LNCaP clone FGC (cell line): ENCODE measurements at regions not wholly inside any gene's neighbourhood (a gene's known extent, or its start where the extent isn't known, plus 50 kb on each side); places are given as distances from the start of the nearest gene placed in this dataset.

Experiments used
- DNase-seq: peaks from one replicate; pipeline ENCODE4 v3.0.0-alpha.2; 2011; ENCODE audit warnings: low read depth
- H3K4me3 ChIP-seq: 2 replicates; pipeline ENCODE4 v1.5.1; 2011; ENCODE audit warnings: mild to moderate bottlenecking, low read depth, low read length, control low read depth
- TF ChIP-seq, protein P1 (sequence below): IDR thresholded peaks from 2 replicates; pipeline ENCODE4 v1.5.1; 2012; ENCODE audit warnings: mild to moderate bottlenecking; ENCODE audit not compliant: control insufficient read depth, insufficient read depth; ENCODE audit errors: extremely low read depth

DNA sequence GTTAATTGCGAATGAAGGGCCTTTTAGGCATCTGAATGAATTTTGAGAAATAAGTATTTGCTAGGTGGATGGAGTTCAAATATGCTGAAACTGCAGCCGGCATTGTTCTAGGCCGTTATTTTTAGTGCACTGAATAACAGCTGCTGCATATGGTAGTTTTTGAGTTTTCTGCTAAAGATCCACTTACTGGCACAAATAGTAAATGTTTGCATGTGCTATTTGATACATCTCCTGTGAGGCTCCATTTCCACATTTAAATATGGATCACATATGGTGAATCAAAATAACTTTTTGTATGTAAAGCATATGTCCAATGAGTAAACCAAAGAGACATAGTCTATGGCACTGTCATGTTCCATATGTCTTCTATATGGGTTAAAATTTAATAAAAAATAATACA, 56.7 kb upstream of the CNTN4 start:
- H3K4me3 ChIP-seq: no peak overlapping the region
- DNase-seq: no peak
- TF ChIP-seq, protein P1, sequence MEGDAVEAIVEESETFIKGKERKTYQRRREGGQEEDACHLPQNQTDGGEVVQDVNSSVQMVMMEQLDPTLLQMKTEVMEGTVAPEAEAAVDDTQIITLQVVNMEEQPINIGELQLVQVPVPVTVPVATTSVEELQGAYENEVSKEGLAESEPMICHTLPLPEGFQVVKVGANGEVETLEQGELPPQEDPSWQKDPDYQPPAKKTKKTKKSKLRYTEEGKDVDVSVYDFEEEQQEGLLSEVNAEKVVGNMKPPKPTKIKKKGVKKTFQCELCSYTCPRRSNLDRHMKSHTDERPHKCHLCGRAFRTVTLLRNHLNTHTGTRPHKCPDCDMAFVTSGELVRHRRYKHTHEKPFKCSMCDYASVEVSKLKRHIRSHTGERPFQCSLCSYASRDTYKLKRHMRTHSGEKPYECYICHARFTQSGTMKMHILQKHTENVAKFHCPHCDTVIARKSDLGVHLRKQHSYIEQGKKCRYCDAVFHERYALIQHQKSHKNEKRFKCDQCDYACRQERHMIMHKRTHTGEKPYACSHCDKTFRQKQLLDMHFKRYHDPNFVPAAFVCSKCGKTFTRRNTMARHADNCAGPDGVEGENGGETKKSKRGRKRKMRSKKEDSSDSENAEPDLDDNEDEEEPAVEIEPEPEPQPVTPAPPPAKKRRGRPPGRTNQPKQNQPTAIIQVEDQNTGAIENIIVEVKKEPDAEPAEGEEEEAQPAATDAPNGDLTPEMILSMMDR: no peak
